ENCODE measurements at regions not wholly inside any gene's neighbourhood (a gene's known extent, or its start where the extent isn't known, plus 50 kb on each side); places are given as distances from the start of the nearest gene placed in this dataset.

- H3K36me3 ChIP-seq (ENCODE audit: control insufficient read depth, insufficient read depth, low read length): no peaks in the 10 kb centered on the region
- no peak overlapping the region for H3K4me3 ChIP-seq (ENCODE audit: low read depth, low read length)
- peaks cover 3% of the 10 kb centered on the region; the same call in 1 of the 2 replicates for H3K9me3 ChIP-seq (ENCODE audit: control insufficient read depth, insufficient read depth, low read length)
- H3K9ac ChIP-seq (ENCODE audit: low read depth, low read length): no peak overlapping the region
- no peak overlapping the region for H3K27ac ChIP-seq (ENCODE audit: low read depth, low read length)
- H3K27me3 ChIP-seq (ENCODE audit: control insufficient read depth, insufficient read depth, low read length): no peaks in the 10 kb centered on the region
- H3K4me1 ChIP-seq (ENCODE audit: control insufficient read depth, insufficient read depth, low read length): peaks cover 17% of the 10 kb centered on the region
These were observed 109.1 kb downstream of the RASSF10 start for GRCh38 chr11:13118194-13118593.

- H3K36me3 ChIP-seq (ENCODE audit: control insufficient read depth, insufficient read depth, low read length): no peaks in the 10 kb centered on the region
- no peak overlapping the region for H3K9ac ChIP-seq (ENCODE audit: low read depth, low read length)
- peaks cover 17% of the 10 kb centered on the region for H3K4me1 ChIP-seq (ENCODE audit: control insufficient read depth, insufficient read depth, low read length)
- peaks cover 5% of the 10 kb centered on the region; the same call in 1 of the 2 replicates for H3K9me3 ChIP-seq (ENCODE audit: control insufficient read depth, insufficient read depth, low read length)
- no peaks in the 10 kb centered on the region for H3K27me3 ChIP-seq (ENCODE audit: control insufficient read depth, insufficient read depth, low read length)
- no peak overlapping the region for H3K4me3 ChIP-seq (ENCODE audit: low read depth, low read length)
- H3K27ac ChIP-seq (ENCODE audit: low read depth, low read length): no peak overlapping the region
These were observed 109.5 kb downstream of the RASSF10 start for GRCh38 chr11:13118650-13119049.

- peaks cover 5% of the 10 kb centered on the region; the same call in 1 of the 2 replicates for H3K9me3 ChIP-seq (ENCODE audit: control insufficient read depth, insufficient read depth, low read length)
- no peaks in the 10 kb centered on the region for H3K27me3 ChIP-seq (ENCODE audit: control insufficient read depth, insufficient read depth, low read length)
- H3K4me3 ChIP-seq (ENCODE audit: low read depth, low read length): no peak overlapping the region
- no peak overlapping the region for H3K27ac ChIP-seq (ENCODE audit: low read depth, low read length)
- H3K9ac ChIP-seq (ENCODE audit: low read depth, low read length): no peak overlapping the region
- H3K4me1 ChIP-seq (ENCODE audit: control insufficient read depth, insufficient read depth, low read length): peaks cover 15% of the 10 kb centered on the region
- H3K36me3 ChIP-seq (ENCODE audit: control insufficient read depth, insufficient read depth, low read length): no peaks in the 10 kb centered on the region
These were observed 110.2 kb downstream of the RASSF10 start for GRCh38 chr11:13119361-13119760.

- Histone ChIP-seq H3K27me3 (ENCODE audit: control insufficient read depth, insufficient read depth, low read length) (no peaks in the 10 kb centered on the region), H3K9me3 (ENCODE audit: control insufficient read depth, insufficient read depth, low read length) (peaks cover 5% of the 10 kb centered on the region; the same call in 1 of the 2 replicates), H3K36me3 (ENCODE audit: control insufficient read depth, insufficient read depth, low read length) (no peaks in the 10 kb centered on the region), H3K27ac (ENCODE audit: low read depth, low read length) (peak overlapping the region; percentile 36), H3K4me3 (ENCODE audit: low read depth, low read length) (no peak overlapping the region), H3K9ac (ENCODE audit: low read depth, low read length) (no peak overlapping the region), H3K4me1 (ENCODE audit: control insufficient read depth, insufficient read depth, low read length) (peaks cover 11% of the 10 kb centered on the region; the same call in 1 of the 2 replicates)
These were observed 110.9 kb downstream of the RASSF10 start for GRCh38 chr11:13119941-13120520.

GRCh38 chr11:13120691-13121090 lies 111.6 kb downstream of the RASSF10 start:
- Histone ChIP-seq H3K36me3 (ENCODE audit: control insufficient read depth, insufficient read depth, low read length) (no peaks in the 10 kb centered on the region), H3K27ac (ENCODE audit: low read depth, low read length) (peak overlapping the region; percentile 36), H3K9me3 (ENCODE audit: control insufficient read depth, insufficient read depth, low read length) (peaks cover 5% of the 10 kb centered on the region; the same call in 1 of the 2 replicates), H3K4me3 (ENCODE audit: low read depth, low read length) (no peak overlapping the region), H3K9ac (ENCODE audit: low read depth, low read length) (no peak overlapping the region), H3K4me1 (ENCODE audit: control insufficient read depth, insufficient read depth, low read length) (peaks cover 11% of the 10 kb centered on the region; the same call in 1 of the 2 replicates), H3K27me3 (ENCODE audit: control insufficient read depth, insufficient read depth, low read length) (no peaks in the 10 kb centered on the region)

GRCh38 chr11:13126430-13126829 lies 117.3 kb downstream of the RASSF10 start:
- Histone ChIP-seq H3K27me3 (ENCODE audit: control insufficient read depth, insufficient read depth, low read length) (no peaks in the 10 kb centered on the region), H3K36me3 (ENCODE audit: control insufficient read depth, insufficient read depth, low read length) (no peaks in the 10 kb centered on the region), H3K9ac (ENCODE audit: low read depth, low read length) (no peak overlapping the region), H3K4me1 (ENCODE audit: control insufficient read depth, insufficient read depth, low read length) (peaks cover 3% of the 10 kb centered on the region; the same call in 1 of the 2 replicates), H3K9me3 (ENCODE audit: control insufficient read depth, insufficient read depth, low read length) (peaks cover 5% of the 10 kb centered on the region; the same call in 1 of the 2 replicates), H3K27ac (ENCODE audit: low read depth, low read length) (no peak overlapping the region), H3K4me3 (ENCODE audit: low read depth, low read length) (no peak overlapping the region)

GRCh38 chr11:13127161-13127560 lies 118.0 kb downstream of the RASSF10 start:
- H3K9ac ChIP-seq (ENCODE audit: low read depth, low read length): no peak overlapping the region
- no peak overlapping the region for H3K27ac ChIP-seq (ENCODE audit: low read depth, low read length)
- H3K4me1 ChIP-seq (ENCODE audit: control insufficient read depth, insufficient read depth, low read length): peaks cover 3% of the 10 kb centered on the region; the same call in 1 of the 2 replicates
- H3K9me3 ChIP-seq (ENCODE audit: control insufficient read depth, insufficient read depth, low read length): peaks cover 5% of the 10 kb centered on the region; the same call in 1 of the 2 replicates
- H3K4me3 ChIP-seq (ENCODE audit: low read depth, low read length): no peak overlapping the region
- no peaks in the 10 kb centered on the region for H3K27me3 ChIP-seq (ENCODE audit: control insufficient read depth, insufficient read depth, low read length)
- no peaks in the 10 kb centered on the region for H3K36me3 ChIP-seq (ENCODE audit: control insufficient read depth, insufficient read depth, low read length)

GRCh38 chr11:13128354-13128753 lies 119.2 kb downstream of the RASSF10 start:
- no peak overlapping the region for H3K27ac ChIP-seq (ENCODE audit: low read depth, low read length)
- H3K36me3 ChIP-seq (ENCODE audit: control insufficient read depth, insufficient read depth, low read length): no peaks in the 10 kb centered on the region
- no peaks in the 10 kb centered on the region for H3K27me3 ChIP-seq (ENCODE audit: control insufficient read depth, insufficient read depth, low read length)
- no peak overlapping the region for H3K9ac ChIP-seq (ENCODE audit: low read depth, low read length)
- peaks cover 3% of the 10 kb centered on the region; the same call in 1 of the 2 replicates for H3K4me1 ChIP-seq (ENCODE audit: control insufficient read depth, insufficient read depth, low read length)
- H3K9me3 ChIP-seq (ENCODE audit: control insufficient read depth, insufficient read depth, low read length): no peaks in the 10 kb centered on the region
- no peak overlapping the region for H3K4me3 ChIP-seq (ENCODE audit: low read depth, low read length)

GRCh38 chr11:13134066-13134465 lies 125.0 kb downstream of the RASSF10 start:
- Histone ChIP-seq H3K27me3 (ENCODE audit: control insufficient read depth, insufficient read depth, low read length) (no peaks in the 10 kb centered on the region), H3K4me1 (ENCODE audit: control insufficient read depth, insufficient read depth, low read length) (peaks cover 10% of the 10 kb centered on the region), H3K9me3 (ENCODE audit: control insufficient read depth, insufficient read depth, low read length) (no peaks in the 10 kb centered on the region), H3K27ac (ENCODE audit: low read depth, low read length) (no peak overlapping the region), H3K36me3 (ENCODE audit: control insufficient read depth, insufficient read depth, low read length) (no peaks in the 10 kb centered on the region), H3K4me3 (ENCODE audit: low read depth, low read length) (no peak overlapping the region), H3K9ac (ENCODE audit: low read depth, low read length) (no peak overlapping the region)

GRCh38 chr11:13134886-13135285 lies 125.8 kb downstream of the RASSF10 start:
- Histone ChIP-seq H3K27ac (ENCODE audit: low read depth, low read length) (no peak overlapping the region), H3K9ac (ENCODE audit: low read depth, low read length) (no peak overlapping the region), H3K9me3 (ENCODE audit: control insufficient read depth, insufficient read depth, low read length) (no peaks in the 10 kb centered on the region)

GRCh38 chr11:13135385-13136271 lies 126.5 kb downstream of the RASSF10 start:
- no peak overlapping the region; the same call in 1 of the 2 replicates for H3K4me3 ChIP-seq (ENCODE audit: low read depth, low read length)
- H3K27me3 ChIP-seq (ENCODE audit: control insufficient read depth, insufficient read depth, low read length): no peaks in the 10 kb centered on the region
- H3K9ac ChIP-seq (ENCODE audit: low read depth, low read length): no peak overlapping the region
- H3K36me3 ChIP-seq (ENCODE audit: control insufficient read depth, insufficient read depth, low read length): no peaks in the 10 kb centered on the region
- H3K27ac ChIP-seq (ENCODE audit: low read depth, low read length): peak overlapping the region; percentile 42
- H3K4me1 ChIP-seq (ENCODE audit: control insufficient read depth, insufficient read depth, low read length): peaks cover 10% of the 10 kb centered on the region
- no peaks in the 10 kb centered on the region for H3K9me3 ChIP-seq (ENCODE audit: control insufficient read depth, insufficient read depth, low read length)

More at GRCh38 chr11:13134886-13135285, 125.8 kb downstream of the RASSF10 start:
- no peak overlapping the region for H3K4me3 ChIP-seq (ENCODE audit: low read depth, low read length)
- peaks cover 10% of the 10 kb centered on the region for H3K4me1 ChIP-seq (ENCODE audit: control insufficient read depth, insufficient read depth, low read length)
- H3K27me3 ChIP-seq (ENCODE audit: control insufficient read depth, insufficient read depth, low read length): no peaks in the 10 kb centered on the region
- no peaks in the 10 kb centered on the region for H3K36me3 ChIP-seq (ENCODE audit: control insufficient read depth, insufficient read depth, low read length)
